PC-9 (cell line): ENCODE measurements at regions not wholly inside any gene's neighbourhood (a gene's known extent, or its start where the extent isn't known, plus 50 kb on each side); places are given as distances from the start of the nearest gene placed in this dataset.

ENCODE experiments used
- BruUV-seq: library from RNA; stranded (reverse); fragments of 400-500 nt; replicated peaks from 2 replicates; lab custom pipeline; 2021; lab: Mats Ljungman, UMichigan
- CTCF ChIA-PET: fragments of 300-600 bp; sonication (Branson Sonifier 250); formaldehyde crosslinking; loops from one replicate; lab custom pipeline; 2022; ENCODE audit warnings: antibody characterized with exemption; lab: Charles Lee
- POLR2A ChIA-PET: fragments of 300-600 bp; sonication (Branson Sonifier 250); formaldehyde crosslinking; loops from one replicate; lab custom pipeline; 2022; ENCODE audit warnings: antibody characterized with exemption; ENCODE audit not compliant: unreplicated experiment; lab: Charles Lee
- DNase-seq, 2 experiments: peaks; one replicate each; pipeline versions ENCODE4 v3.0.0 to v3.0.0-alpha.2; 2015 to 2022; ENCODE audit warnings: mixed read lengths in 1 of 2
- H2AFZ ChIP-seq: fragments of 200-600 bp; sonication (generic); 2 replicates; pipeline ENCODE4 v1.8.1; 2017; ENCODE audit warnings: antibody characterized with exemption
- H3F3A ChIP-seq: fragments of 200-600 bp; sonication (generic); 2 replicates; pipeline ENCODE4 v1.8.1; 2017; ENCODE audit warnings: antibody characterized with exemption, mild to moderate bottlenecking, low read depth; ENCODE audit not compliant: insufficient read depth
- H3K27ac ChIP-seq: fragments of 200-600 bp; sonication (generic); 2 replicates; pipeline ENCODE4 v1.6.1; 2016; ENCODE audit warnings: mixed run types
- H3K27me3 ChIP-seq: fragments of 200-600 bp; sonication (generic); 2 replicates; pipeline ENCODE4 v1.6.1; 2016; ENCODE audit warnings: low read depth, mixed run types; ENCODE audit not compliant: insufficient read depth
- H3K36me3 ChIP-seq: fragments of 200-600 bp; sonication (generic); 2 replicates; pipeline ENCODE4 v1.6.1; 2016; ENCODE audit warnings: low read depth, mixed run types
- H3K4me1 ChIP-seq: fragments of 200-600 bp; sonication (generic); replicated peaks from 2 replicates; pipeline ENCODE4 v1.6.1; 2016; ENCODE audit warnings: mixed run types; ENCODE audit not compliant: insufficient read depth
- H3K4me2 ChIP-seq: fragments of 200-600 bp; sonication (generic); 2 replicates; pipeline ENCODE4 v1.6.1; 2017; ENCODE audit warnings: mixed run types
- H3K4me3 ChIP-seq: fragments of 200-600 bp; sonication (generic); 2 replicates; pipeline ENCODE4 v1.6.1; 2016; ENCODE audit warnings: mixed run types
- H3K79me2 ChIP-seq: fragments of 200-600 bp; sonication (generic); 2 replicates; pipeline ENCODE4 v1.6.1; 2017; ENCODE audit warnings: low read depth, mixed run types
- H3K9me2 ChIP-seq: fragments of 200-600 bp; sonication (generic); 2 replicates; pipeline ENCODE4 v1.8.1; 2017; ENCODE audit warnings: mild to moderate bottlenecking; ENCODE audit not compliant: insufficient read depth
- H3K9me3 ChIP-seq: fragments of 200-600 bp; sonication (generic); 2 replicates; pipeline ENCODE4 v1.8.1; 2016; ENCODE audit warnings: low read depth; ENCODE audit not compliant: insufficient read depth
- H4K20me1 ChIP-seq: fragments of 200-600 bp; sonication (generic); 2 replicates; pipeline ENCODE4 v1.8.1; 2017; ENCODE audit not compliant: insufficient read depth
- CTCF ChIP-seq: fragments of 200-600 bp; sonication (generic); conservative IDR thresholded peaks from 2 replicates; pipeline ENCODE4 v1.6.1; 2017; ENCODE audit warnings: mixed run types, antibody characterized with exemption, mild to moderate bottlenecking, moderate library complexity
- EZH2 ChIP-seq: fragments of 200-600 bp; sonication (generic); IDR thresholded peaks from 2 replicates; pipeline ENCODE4 v1.8.0; 2017; ENCODE audit warnings: antibody characterized with exemption, low read depth
- intact Hi-C: fragments of 100-400 bp; cut with micrococcal nuclease; formaldehyde crosslinking; loops from one replicate; pipeline ENCODE4 v1.10.0; 2022; ENCODE audit not compliant: unreplicated experiment

GRCh38 chr1:234961456-234962339 is 166.9 kb downstream of the TOMM20 start:
- Histone ChIP-seq H3K4me3 (peak overlapping the region; percentile 38; the same call in 1 of the 2 replicates), H2AFZ (no peak overlapping the region)
- DNase-seq, result peak in 1 of 2 experiments; percentile 78

GRCh38 chr1:234960722-234961455 is 167.7 kb downstream of the TOMM20 start:
- ChIA-PET POLR2A (interaction anchor here (0.6 to 0.7 kb wide), 2 partner anchors 27 to 188 kb away, joined by 3 to 5 read pairs; no protein-coding TSS in a partner anchor), CTCF (no interaction called here)
- intact Hi-C loops, result loop anchor here (1.0 to 5.0 kb wide), 3 partner anchors 51 to 201 kb away; partner anchors contain the start of gene RBM34
- peak overlapping the region; percentile 99 for H3K27ac ChIP-seq
- no TSS peak for BruUV-seq
- H3K79me2 ChIP-seq, result peaks cover 20% of the 10 kb centered on the region
- peak; percentile 66 to 97 for DNase-seq
- H3K4me2 ChIP-seq, result peak overlapping the region; percentile 93
- H3F3A ChIP-seq, result peaks cover 97% of the 10 kb centered on the region
- H3K4me3 ChIP-seq, result peak overlapping the region; percentile 38; the same call in 1 of the 2 replicates
- H2AFZ ChIP-seq, result no peak overlapping the region
- TF ChIP-seq EZH2 (no peak), CTCF (no peak)
- no peaks in the 10 kb centered on the region for H3K36me3 ChIP-seq
- no peaks in the 10 kb centered on the region for H3K27me3 ChIP-seq
- H3K9me2 ChIP-seq, result no peaks in the 10 kb centered on the region
- H3K9me3 ChIP-seq, result no peaks in the 10 kb centered on the region
- no peaks in the 10 kb centered on the region for H4K20me1 ChIP-seq
- H3K4me1 ChIP-seq, result peaks cover 97% of the 10 kb centered on the region

More at GRCh38 chr1:234961456-234962339, 166.9 kb downstream of the TOMM20 start:
- BruUV-seq, result no TSS peak
- Histone ChIP-seq H3K4me2 (peak overlapping the region; percentile 93), H3K27ac (peak overlapping the region; percentile 99), H3K36me3 (no peaks in the 10 kb centered on the region), H3K9me3 (no peaks in the 10 kb centered on the region), H4K20me1 (no peaks in the 10 kb centered on the region), H3K27me3 (no peaks in the 10 kb centered on the region), H3K9me2 (no peaks in the 10 kb centered on the region), H3F3A (peaks cover 94% of the 10 kb centered on the region), H3K4me1 (peaks cover 97% of the 10 kb centered on the region), H3K79me2 (peaks cover 20% of the 10 kb centered on the region)
- no peak for TF ChIP-seq CTCF
- TF ChIP-seq EZH2, result no peak
- CTCF ChIA-PET, result interaction anchor here (1.2 kb wide), 1 partner anchor 355 kb away, joined by 3 read pairs; no protein-coding TSS in a partner anchor
- intact Hi-C loops, result loop anchor here (2.0 to 5.0 kb wide), 5 partner anchors 51 to 397 kb away; partner anchors contain the start of gene RBM34
- POLR2A ChIA-PET, result interaction anchor here (0.5 to 1.1 kb wide), 5 partner anchors 18 to 237 kb away, joined by 3 to 10 read pairs (median 4); no protein-coding TSS in a partner anchor
